ENCODE measurements at regions not wholly inside any gene's neighbourhood (a gene's known extent, or its start where the extent isn't known, plus 50 kb on each side); places are given as distances from the start of the nearest gene placed in this dataset.

GRCh38 chr7:67610897-67611296 lies 614.3 kb downstream of the TYW1 start:
- TF ChIP-seq CTCF (conservative IDR thresholded peaks at IDR 0.05; ENCODE audit: low read depth, low read length): no peak
- Histone ChIP-seq H3K79me2 (ENCODE audit: insufficient read depth, low read depth) (no peaks in the 10 kb centered on the region), H2AFZ (ENCODE audit: low read depth) (no peak overlapping the region), H3K4me2 (no peak overlapping the region), H4K20me1 (ENCODE audit: insufficient read depth) (no peaks in the 10 kb centered on the region), H3K36me3 (ENCODE audit: insufficient read depth) (no peaks in the 10 kb centered on the region), H3K27me3 (ENCODE audit: insufficient read depth, low read depth) (no peaks in the 10 kb centered on the region), H3K4me3 (IDR thresholded peaks at IDR 0.05; ENCODE audit: insufficient read depth, low read depth, low read length) (no peak overlapping the region), H3K9ac (no peak overlapping the region), H3K27ac (no peak overlapping the region), H3K4me1 (ENCODE audit: low read depth, poor library complexity, severe bottlenecking) (no peaks in the 10 kb centered on the region)

- TF ChIP-seq CTCF (conservative IDR thresholded peaks at IDR 0.05; ENCODE audit: low read depth, low read length): no peak
- no peaks in the 10 kb centered on the region for H3K4me1 ChIP-seq (ENCODE audit: low read depth, poor library complexity, severe bottlenecking)
Observed at GRCh38 chr7:67614843-67615242, 618.2 kb downstream of the TYW1 start.

GRCh38 chr7:67616517-67616916 lies 619.9 kb downstream of the TYW1 start:
- Histone ChIP-seq H3K27me3 (ENCODE audit: insufficient read depth, low read depth) (no peaks in the 10 kb centered on the region), H3K27ac (no peak overlapping the region), H3K9ac (no peak overlapping the region), H3K4me2 (no peak overlapping the region), H4K20me1 (ENCODE audit: insufficient read depth) (no peaks in the 10 kb centered on the region), H3K4me1 (ENCODE audit: low read depth, poor library complexity, severe bottlenecking) (no peaks in the 10 kb centered on the region), H3K4me3 (IDR thresholded peaks at IDR 0.05; ENCODE audit: insufficient read depth, low read depth, low read length) (no peak overlapping the region), H3K36me3 (ENCODE audit: insufficient read depth) (no peaks in the 10 kb centered on the region), H3K79me2 (ENCODE audit: insufficient read depth, low read depth) (no peaks in the 10 kb centered on the region), H2AFZ (ENCODE audit: low read depth) (no peak overlapping the region)
- TF ChIP-seq CTCF (conservative IDR thresholded peaks at IDR 0.05; ENCODE audit: low read depth, low read length): no peak

More at GRCh38 chr7:67614843-67615242, 618.2 kb downstream of the TYW1 start:
- no peaks in the 10 kb centered on the region for H3K36me3 ChIP-seq (ENCODE audit: insufficient read depth)
- no peak overlapping the region for H2AFZ ChIP-seq (ENCODE audit: low read depth)
- no peak overlapping the region for H3K4me3 ChIP-seq (IDR thresholded peaks at IDR 0.05; ENCODE audit: insufficient read depth, low read depth, low read length)
- no peaks in the 10 kb centered on the region for H3K79me2 ChIP-seq (ENCODE audit: insufficient read depth, low read depth)
- no peak overlapping the region for H3K4me2 ChIP-seq
- no peaks in the 10 kb centered on the region for H3K27me3 ChIP-seq (ENCODE audit: insufficient read depth, low read depth)
- H4K20me1 ChIP-seq (ENCODE audit: insufficient read depth): no peaks in the 10 kb centered on the region
- no peak overlapping the region for H3K9ac ChIP-seq
- H3K27ac ChIP-seq: no peak overlapping the region

- H3K4me2 ChIP-seq: no peak overlapping the region
- no peak for TF ChIP-seq CTCF (conservative IDR thresholded peaks at IDR 0.05; ENCODE audit: low read depth, low read length)
- no peaks in the 10 kb centered on the region for H3K27me3 ChIP-seq (ENCODE audit: insufficient read depth, low read depth)
- no peaks in the 10 kb centered on the region for H4K20me1 ChIP-seq (ENCODE audit: insufficient read depth)
- H3K27ac ChIP-seq: no peak overlapping the region
- no peaks in the 10 kb centered on the region for H3K36me3 ChIP-seq (ENCODE audit: insufficient read depth)
- H3K9ac ChIP-seq: no peak overlapping the region
- no peaks in the 10 kb centered on the region for H3K4me1 ChIP-seq (ENCODE audit: low read depth, poor library complexity, severe bottlenecking)
- no peaks in the 10 kb centered on the region for H3K79me2 ChIP-seq (ENCODE audit: insufficient read depth, low read depth)
- H3K4me3 ChIP-seq (IDR thresholded peaks at IDR 0.05; ENCODE audit: insufficient read depth, low read depth, low read length): no peak overlapping the region
- H2AFZ ChIP-seq (ENCODE audit: low read depth): no peak overlapping the region
Observed at GRCh38 chr7:67618556-67619162, 622.0 kb downstream of the TYW1 start.
